Tibial nerve (tissue), 4 donors: ENCODE measurements at regions not wholly inside any gene's neighbourhood (a gene's known extent, or its start where the extent isn't known, plus 50 kb on each side); places are given as distances from the start of the nearest gene placed in this dataset.

ENCODE experiments used
- CTCF ChIP-seq, 5 experiments: fragments of 200-600 bp in 3 of 5; fragments of 450-650 bp in 2 of 5; sonication (generic) in 3 of 5; IDR thresholded peaks; one replicate each; pipeline ENCODE4 v1.5.1; 2016 to 2019; ENCODE audit warnings: antibody characterized with exemption in 5 of 5, mild to moderate bottlenecking in 3 of 5, moderate library complexity in 2 of 5
- EP300 ChIP-seq, 2 donors: sonication (generic); formaldehyde crosslinking; IDR thresholded peaks; one replicate each; pipeline ENCODE4 v1.6.1; 2017; ENCODE audit warnings: antibody characterized with exemption in 2 of 2, mild to moderate bottlenecking in 1 of 2
- POLR2A ChIP-seq, 2 donors: fragments of 450-650 bp; IDR thresholded peaks; one replicate each; pipeline ENCODE4 v1.6.1; 2017; ENCODE audit warnings: antibody characterized with exemption in 2 of 2, mild to moderate bottlenecking in 2 of 2, moderate library complexity in 2 of 2

DNA sequence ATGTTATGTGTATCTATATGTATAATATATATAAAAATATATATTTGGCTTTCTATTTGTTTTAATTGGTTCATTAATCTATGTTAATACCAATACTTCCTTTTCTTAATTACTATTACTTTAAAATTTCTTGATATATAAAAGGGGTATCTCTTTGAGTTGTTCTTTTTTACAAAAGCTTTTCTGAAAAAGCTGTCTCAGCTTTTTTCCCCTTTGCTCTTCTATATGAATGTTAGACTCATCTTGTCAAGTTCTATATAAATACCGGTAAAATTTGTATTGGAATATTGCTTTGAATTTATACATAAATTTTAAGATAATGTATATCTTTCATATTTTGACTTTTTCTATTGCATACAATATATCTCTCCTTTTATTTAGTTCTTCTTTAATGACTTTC is 139.8 kb upstream of the FOXG1 start:
- TF ChIP-seq CTCF (IDR thresholded peaks at IDR 0.05) (no peak), POLR2A (IDR thresholded peaks at IDR 0.05) (no peak), EP300 (IDR thresholded peaks at IDR 0.05) (no peak)
